GM12878 (cell line): ENCODE measurements at regions not wholly inside any gene's neighbourhood (a gene's known extent, or its start where the extent isn't known, plus 50 kb on each side); places are given as distances from the start of the nearest gene placed in this dataset.

Experiments
- ATF7 ChIP-seq: fragments of 450-650 bp; IDR thresholded peaks from 2 replicates; pipeline ENCODE4 v1.6.1; 2016; ENCODE audit warnings: low read depth, mild to moderate bottlenecking
- CHD4 ChIP-seq: fragments of 200-600 bp; sonication (generic); IDR thresholded peaks from 2 replicates; pipeline ENCODE4 v1.6.1; 2016; ENCODE audit warnings: mild to moderate bottlenecking
- EGR1 ChIP-seq, 2 experiments: IDR thresholded peaks; 1 replicate in 1 of 2; 2 replicates in 1 of 2; pipeline ENCODE4 v1.6.1; 2011 to 2012; ENCODE audit warnings: low read depth in 2 of 2, low read length in 2 of 2, borderline replicate concordance in 1 of 2, mild to moderate bottlenecking in 1 of 2, moderate library complexity in 1 of 2
- FOS ChIP-seq: IDR thresholded peaks from 3 replicates; pipeline ENCODE4 v1.6.1; 2011; ENCODE audit warnings: borderline replicate concordance; ENCODE audit not compliant: insufficient read length; ENCODE audit errors: extremely low read depth
- JUND ChIP-seq: IDR thresholded peaks from 2 replicates; pipeline ENCODE4 v1.6.1; 2012; ENCODE audit warnings: low read depth, mild to moderate bottlenecking, low read length, improper control_type of control experiment, moderate library complexity
- KDM1A ChIP-seq: fragments of 200-600 bp; sonication (generic); IDR thresholded peaks from 2 replicates; pipeline ENCODE4 v1.6.1; 2016; ENCODE audit warnings: borderline replicate concordance
- MEF2B ChIP-seq: fragments of 450-650 bp; IDR thresholded peaks from 2 replicates; pipeline ENCODE4 v1.6.1; 2018; ENCODE audit warnings: mild to moderate bottlenecking, moderate library complexity; ENCODE audit not compliant: partially characterized antibody, poor library complexity, severe bottlenecking
- MTA3 ChIP-seq: IDR thresholded peaks from 2 replicates; pipeline ENCODE4 v1.6.1; 2012; ENCODE audit warnings: low read length, inconsistent platforms, borderline replicate concordance
- NRF1 ChIP-seq: conservative IDR thresholded peaks from 2 replicates; pipeline ENCODE4 v1.6.1; 2011; ENCODE audit warnings: mild to moderate bottlenecking, low read depth, low read length, improper control_type of control experiment
- RBBP5 ChIP-seq: fragments of 200-600 bp; sonication (generic); conservative IDR thresholded peaks from 2 replicates; pipeline ENCODE4 v1.6.1; 2016
- SIX5 ChIP-seq: IDR thresholded peaks from 2 replicates; pipeline ENCODE4 v1.6.1; 2011; ENCODE audit warnings: mild to moderate bottlenecking, low read depth, low read length, moderate library complexity; ENCODE audit not compliant: severe bottlenecking
- SMAD5 ChIP-seq: IDR thresholded peaks from 2 replicates; pipeline ENCODE4 v1.6.1; 2016; ENCODE audit warnings: antibody characterized with exemption, low read depth
- SP1 ChIP-seq: IDR thresholded peaks from one replicate; pipeline ENCODE4 v1.6.1; 2011; ENCODE audit warnings: low read depth, low read length
- STAT1 ChIP-seq: fragments of 450-650 bp; conservative IDR thresholded peaks from 2 replicates; pipeline ENCODE4 v1.6.1; 2014; ENCODE audit warnings: antibody characterized with exemption, mild to moderate bottlenecking
- TAF1 ChIP-seq: IDR thresholded peaks from 2 replicates; pipeline ENCODE4 v1.6.1; 2011; ENCODE audit warnings: mild to moderate bottlenecking, low read depth, low read length, borderline replicate concordance
- TARDBP ChIP-seq: IDR thresholded peaks from 2 replicates; pipeline ENCODE4 v1.6.1; 2016; ENCODE audit warnings: borderline replicate concordance
- TBL1XR1 ChIP-seq: IDR thresholded peaks from 2 replicates; pipeline ENCODE4 v1.6.1; 2012; ENCODE audit warnings: low read depth, low read length, improper control_type of control experiment
- TCF7 ChIP-seq: IDR thresholded peaks from 2 replicates; pipeline ENCODE4 v1.6.1; 2014; ENCODE audit warnings: antibody characterized with exemption, borderline replicate concordance
- ZNF274 ChIP-seq: IDR thresholded peaks from one replicate; pipeline ENCODE4 v1.8.0; 2011; ENCODE audit not compliant: insufficient read length, insufficient read depth
- ZNF384 ChIP-seq: IDR thresholded peaks from 2 replicates; pipeline ENCODE4 v1.6.1; 2012; ENCODE audit warnings: low read depth, mild to moderate bottlenecking, low read length, improper control_type of control experiment, borderline replicate concordance
- TF ChIP-seq, protein P1 (sequence below): fragments of 450-650 bp; IDR thresholded peaks from 2 replicates; pipeline ENCODE4 v1.6.1; 2017; ENCODE audit warnings: low read depth, mild to moderate bottlenecking, moderate library complexity
- TF ChIP-seq, protein P2 (sequence below): IDR thresholded peaks from 2 replicates; pipeline ENCODE4 v1.6.1; 2011; ENCODE audit warnings: low read depth, low read length, improper control_type of control experiment, borderline replicate concordance
- TF ChIP-seq, protein P3 (sequence below): fragments of 450-650 bp; IDR thresholded peaks from 2 replicates; pipeline ENCODE4 v1.6.1; 2017; ENCODE audit warnings: mild to moderate bottlenecking, moderate library complexity

DNA sequence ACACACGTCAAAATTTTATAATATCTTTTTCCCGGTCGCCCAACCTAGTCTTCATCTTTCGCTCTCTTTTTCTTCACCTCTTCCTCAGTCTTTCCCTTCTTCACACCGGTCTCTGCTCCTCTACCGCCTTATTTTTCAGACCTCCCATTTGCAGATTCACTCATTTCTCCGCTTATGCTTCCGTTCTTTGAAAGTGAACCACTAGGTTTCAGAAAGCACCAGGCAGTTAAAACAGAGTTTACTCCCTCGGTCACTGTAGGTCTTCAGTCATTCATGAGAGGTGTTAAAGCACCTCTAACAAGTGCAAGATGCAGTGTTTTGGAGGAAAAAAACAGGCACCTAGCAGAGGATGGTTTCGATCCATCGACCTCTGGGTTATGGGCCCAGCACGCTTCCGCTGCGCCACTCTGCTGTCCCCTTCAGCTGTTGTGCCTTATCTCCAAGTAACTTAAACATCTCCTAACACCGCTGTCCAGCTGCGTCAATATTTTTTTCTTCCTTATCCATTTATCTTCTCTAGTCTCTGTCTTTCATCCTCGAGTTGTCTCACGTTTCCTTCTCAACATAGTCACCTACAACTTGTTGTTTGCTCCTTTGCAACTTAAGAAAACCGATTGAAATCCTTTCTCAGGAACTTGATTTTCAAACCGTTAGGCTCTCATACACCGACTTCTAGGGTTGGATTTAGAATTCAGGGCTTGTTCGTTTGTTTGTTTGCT is 119.7 kb upstream of the ZNF184 start (continued):
- TF ChIP-seq SMAD5: no peak
- no peak for TF ChIP-seq TBL1XR1
- no peak for TF ChIP-seq ATF7
- 0 out of 2 replicates have a peak, but pooled peaks have one; percentile 60 for TF ChIP-seq STAT1
- no peak for TF ChIP-seq JUND
- peak; percentile 12; the same call in 1 of the 2 replicates for TF ChIP-seq TCF7
- TF ChIP-seq TARDBP: peak; percentile 97
- TF ChIP-seq, protein P1, sequence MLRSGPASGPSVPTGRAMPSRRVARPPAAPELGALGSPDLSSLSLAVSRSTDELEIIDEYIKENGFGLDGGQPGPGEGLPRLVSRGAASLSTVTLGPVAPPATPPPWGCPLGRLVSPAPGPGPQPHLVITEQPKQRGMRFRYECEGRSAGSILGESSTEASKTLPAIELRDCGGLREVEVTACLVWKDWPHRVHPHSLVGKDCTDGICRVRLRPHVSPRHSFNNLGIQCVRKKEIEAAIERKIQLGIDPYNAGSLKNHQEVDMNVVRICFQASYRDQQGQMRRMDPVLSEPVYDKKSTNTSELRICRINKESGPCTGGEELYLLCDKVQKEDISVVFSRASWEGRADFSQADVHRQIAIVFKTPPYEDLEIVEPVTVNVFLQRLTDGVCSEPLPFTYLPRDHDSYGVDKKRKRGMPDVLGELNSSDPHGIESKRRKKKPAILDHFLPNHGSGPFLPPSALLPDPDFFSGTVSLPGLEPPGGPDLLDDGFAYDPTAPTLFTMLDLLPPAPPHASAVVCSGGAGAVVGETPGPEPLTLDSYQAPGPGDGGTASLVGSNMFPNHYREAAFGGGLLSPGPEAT: 0 out of 2 replicates have a peak, but pooled peaks have one; percentile 8
- no peak for TF ChIP-seq TAF1
- no peak for TF ChIP-seq SIX5
- no peak for TF ChIP-seq ZNF384
- TF ChIP-seq RBBP5: no peak
- TF ChIP-seq, protein P2, sequence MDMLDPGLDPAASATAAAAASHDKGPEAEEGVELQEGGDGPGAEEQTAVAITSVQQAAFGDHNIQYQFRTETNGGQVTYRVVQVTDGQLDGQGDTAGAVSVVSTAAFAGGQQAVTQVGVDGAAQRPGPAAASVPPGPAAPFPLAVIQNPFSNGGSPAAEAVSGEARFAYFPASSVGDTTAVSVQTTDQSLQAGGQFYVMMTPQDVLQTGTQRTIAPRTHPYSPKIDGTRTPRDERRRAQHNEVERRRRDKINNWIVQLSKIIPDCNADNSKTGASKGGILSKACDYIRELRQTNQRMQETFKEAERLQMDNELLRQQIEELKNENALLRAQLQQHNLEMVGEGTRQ: no peak
- TF ChIP-seq ZNF274: no peak
- TF ChIP-seq, protein P3, sequence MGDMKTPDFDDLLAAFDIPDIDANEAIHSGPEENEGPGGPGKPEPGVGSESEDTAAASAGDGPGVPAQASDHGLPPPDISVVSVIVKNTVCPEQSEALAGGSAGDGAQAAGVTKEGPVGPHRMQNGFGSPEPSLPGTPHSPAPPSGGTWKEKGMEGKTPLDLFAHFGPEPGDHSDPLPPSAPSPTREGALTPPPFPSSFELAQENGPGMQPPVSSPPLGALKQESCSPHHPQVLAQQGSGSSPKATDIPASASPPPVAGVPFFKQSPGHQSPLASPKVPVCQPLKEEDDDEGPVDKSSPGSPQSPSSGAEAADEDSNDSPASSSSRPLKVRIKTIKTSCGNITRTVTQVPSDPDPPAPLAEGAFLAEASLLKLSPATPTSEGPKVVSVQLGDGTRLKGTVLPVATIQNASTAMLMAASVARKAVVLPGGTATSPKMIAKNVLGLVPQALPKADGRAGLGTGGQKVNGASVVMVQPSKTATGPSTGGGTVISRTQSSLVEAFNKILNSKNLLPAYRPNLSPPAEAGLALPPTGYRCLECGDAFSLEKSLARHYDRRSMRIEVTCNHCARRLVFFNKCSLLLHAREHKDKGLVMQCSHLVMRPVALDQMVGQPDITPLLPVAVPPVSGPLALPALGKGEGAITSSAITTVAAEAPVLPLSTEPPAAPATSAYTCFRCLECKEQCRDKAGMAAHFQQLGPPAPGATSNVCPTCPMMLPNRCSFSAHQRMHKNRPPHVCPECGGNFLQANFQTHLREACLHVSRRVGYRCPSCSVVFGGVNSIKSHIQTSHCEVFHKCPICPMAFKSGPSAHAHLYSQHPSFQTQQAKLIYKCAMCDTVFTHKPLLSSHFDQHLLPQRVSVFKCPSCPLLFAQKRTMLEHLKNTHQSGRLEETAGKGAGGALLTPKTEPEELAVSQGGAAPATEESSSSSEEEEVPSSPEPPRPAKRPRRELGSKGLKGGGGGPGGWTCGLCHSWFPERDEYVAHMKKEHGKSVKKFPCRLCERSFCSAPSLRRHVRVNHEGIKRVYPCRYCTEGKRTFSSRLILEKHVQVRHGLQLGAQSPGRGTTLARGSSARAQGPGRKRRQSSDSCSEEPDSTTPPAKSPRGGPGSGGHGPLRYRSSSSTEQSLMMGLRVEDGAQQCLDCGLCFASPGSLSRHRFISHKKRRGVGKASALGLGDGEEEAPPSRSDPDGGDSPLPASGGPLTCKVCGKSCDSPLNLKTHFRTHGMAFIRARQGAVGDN: no peak
- TF ChIP-seq SP1: no peak
- TF ChIP-seq FOS: no peak
- TF ChIP-seq EGR1 (IDR thresholded peaks at IDR 0.05; ENCODE audit: borderline replicate concordance in 1 of 2, low read depth in 2 of 2, low read length in 2 of 2): no peak
- TF ChIP-seq KDM1A: no peak; the same call in 1 of the 2 replicates
- peak; percentile 67; the same call in 1 of the 2 replicates for TF ChIP-seq MTA3
- TF ChIP-seq CHD4: no peak
- no peak for TF ChIP-seq NRF1
- no peak for TF ChIP-seq MEF2B
